SK-N-MC (cell line): ENCODE measurements at regions not wholly inside any gene's neighbourhood (a gene's known extent, or its start where the extent isn't known, plus 50 kb on each side); places are given as distances from the start of the nearest gene placed in this dataset.

ENCODE experiments used
- DNase-seq: peaks from one replicate; pipeline ENCODE4 v3.0.0-alpha.2; 2011; ENCODE audit warnings: low read depth, low spot score
- H3K27ac ChIP-seq: fragments of 200-600 bp; sonication (generic); 2 replicates; pipeline ENCODE4 v1.5.1; 2016; ENCODE audit warnings: mixed run types
- H3K36me3 ChIP-seq: fragments of 200-600 bp; sonication (generic); 2 replicates; pipeline ENCODE4 v1.6.1; 2017; ENCODE audit warnings: antibody characterized with exemption, low read length, mixed read lengths; ENCODE audit not compliant: insufficient read depth
- H3K4me3 ChIP-seq: fragments of 200-600 bp; sonication (generic); 2 replicates; pipeline ENCODE4 v1.5.1; 2016
- H3K9ac ChIP-seq: fragments of 200-600 bp; sonication (generic); 2 replicates; pipeline ENCODE4 v1.8.0; 2017; ENCODE audit warnings: mixed run types, mixed read lengths; ENCODE audit not compliant: insufficient read length
- H3K9me3 ChIP-seq: fragments of 200-600 bp; sonication (generic); 2 replicates; pipeline ENCODE4 v1.6.1; 2017; ENCODE audit warnings: low read depth, mild to moderate bottlenecking, antibody characterized with exemption, low read length, moderate library complexity, mixed read lengths
- EZH2 ChIP-seq: fragments of 200-600 bp; sonication (generic); IDR thresholded peaks from one replicate; pipeline ENCODE4 v1.6.1; 2017; ENCODE audit warnings: antibody characterized with exemption
- FOXP2 ChIP-seq: optimal IDR thresholded peaks from 2 replicates; pipeline ENCODE3; 2011; ENCODE audit warnings: mild to moderate bottlenecking, moderate library complexity; ENCODE audit not compliant: insufficient read depth; ENCODE audit errors: extremely low read length, control extremely low read depth
- POLR2AphosphoS5 ChIP-seq: IDR thresholded peaks from 2 replicates; pipeline ENCODE4 v1.6.1; 2012; ENCODE audit warnings: mild to moderate bottlenecking, low read depth, low read length, borderline replicate concordance

GRCh38 chr15:62603742-62604141 lies 438.7 kb upstream of the C2CD4B start:
- H3K27ac ChIP-seq, result no peak overlapping the region
- no peak overlapping the region for H3K9ac ChIP-seq
- TF ChIP-seq POLR2AphosphoS5, result no peak
- no peak for TF ChIP-seq EZH2
- TF ChIP-seq FOXP2, result no peak
- no peak overlapping the region for H3K4me3 ChIP-seq
- H3K9me3 ChIP-seq, result no peaks in the 10 kb centered on the region
- DNase-seq, result no peak
- no peaks in the 10 kb centered on the region for H3K36me3 ChIP-seq

GRCh38 chr15:62605282-62605681 lies 437.3 kb upstream of the TPM1 start:
- peak overlapping the region; percentile 32; the same call in 1 of the 2 replicates for H3K27ac ChIP-seq
- no peak for DNase-seq
- TF ChIP-seq POLR2AphosphoS5 (no peak), FOXP2 (no peak), EZH2 (no peak)

GRCh38 chr15:62606376-62607113 lies 436.0 kb upstream of the TPM1 start:
- no peak overlapping the region for H3K9ac ChIP-seq
- H3K27ac ChIP-seq, result no peak overlapping the region
- TF ChIP-seq FOXP2 (no peak), EZH2 (no peak), POLR2AphosphoS5 (no peak)
- no peaks in the 10 kb centered on the region for H3K36me3 ChIP-seq
- DNase-seq, result no peak
- H3K9me3 ChIP-seq, result no peaks in the 10 kb centered on the region
- H3K4me3 ChIP-seq, result no peak overlapping the region

More at GRCh38 chr15:62605282-62605681, 437.3 kb upstream of the TPM1 start:
- no peaks in the 10 kb centered on the region for H3K9me3 ChIP-seq
- H3K9ac ChIP-seq, result no peak overlapping the region
- H3K36me3 ChIP-seq, result no peaks in the 10 kb centered on the region
- no peak overlapping the region for H3K4me3 ChIP-seq

- Histone ChIP-seq H3K36me3 (no peaks in the 10 kb centered on the region), H3K9me3 (no peaks in the 10 kb centered on the region), H3K4me3 (no peak overlapping the region), H3K27ac (no peak overlapping the region), H3K9ac (no peak overlapping the region)
- DNase-seq, result no peak
- TF ChIP-seq EZH2 (no peak), FOXP2 (no peak), POLR2AphosphoS5 (no peak)
These were observed 435.5 kb upstream of the TPM1 start for GRCh38 chr15:62607114-62607462.

GRCh38 chr15:62607643-62608042 lies 434.9 kb upstream of the TPM1 start:
- Histone ChIP-seq H3K27ac (no peak overlapping the region), H3K4me3 (no peak overlapping the region), H3K9me3 (no peaks in the 10 kb centered on the region), H3K9ac (no peak overlapping the region), H3K36me3 (no peaks in the 10 kb centered on the region)
- TF ChIP-seq POLR2AphosphoS5, result no peak
- no peak for TF ChIP-seq EZH2
- TF ChIP-seq FOXP2, result no peak
- DNase-seq, result no peak

- Histone ChIP-seq H3K9me3 (no peaks in the 10 kb centered on the region), H3K36me3 (no peaks in the 10 kb centered on the region), H3K9ac (no peak overlapping the region), H3K4me3 (no peak overlapping the region), H3K27ac (no peak overlapping the region)
- no peak for DNase-seq
- no peak for TF ChIP-seq POLR2AphosphoS5
- no peak for TF ChIP-seq FOXP2
- no peak for TF ChIP-seq EZH2
These were observed 434.2 kb upstream of the TPM1 start for GRCh38 chr15:62608369-62608768.

- H3K36me3 ChIP-seq, result no peaks in the 10 kb centered on the region
- TF ChIP-seq EZH2, result no peak
- TF ChIP-seq FOXP2, result no peak
- TF ChIP-seq POLR2AphosphoS5, result no peak
- no peak for DNase-seq
- H3K27ac ChIP-seq, result no peak overlapping the region
- no peak overlapping the region for H3K4me3 ChIP-seq
- H3K9ac ChIP-seq, result no peak overlapping the region
- H3K9me3 ChIP-seq, result no peaks in the 10 kb centered on the region
These were observed 432.2 kb upstream of the TPM1 start for GRCh38 chr15:62610265-62610869.

GRCh38 chr15:62611002-62611401 lies 431.5 kb upstream of the TPM1 start:
- no peak for TF ChIP-seq POLR2AphosphoS5
- TF ChIP-seq EZH2, result no peak
- TF ChIP-seq FOXP2, result no peak
- H3K9me3 ChIP-seq, result no peaks in the 10 kb centered on the region

More at GRCh38 chr15:62611002-62611401, 431.5 kb upstream of the TPM1 start:
- Histone ChIP-seq H3K9ac (no peak overlapping the region), H3K36me3 (no peaks in the 10 kb centered on the region), H3K4me3 (no peak overlapping the region), H3K27ac (no peak overlapping the region)
- DNase-seq, result no peak
